ENCODE measurements at regions not wholly inside any gene's neighbourhood (a gene's known extent, or its start where the extent isn't known, plus 50 kb on each side); places are given as distances from the start of the nearest gene placed in this dataset.
"Not testable (repeated sequence)": the region's sequence is repeated elsewhere in the genome, so short reads cannot be mapped to it uniquely, and the experiment has no call there.

DNA sequence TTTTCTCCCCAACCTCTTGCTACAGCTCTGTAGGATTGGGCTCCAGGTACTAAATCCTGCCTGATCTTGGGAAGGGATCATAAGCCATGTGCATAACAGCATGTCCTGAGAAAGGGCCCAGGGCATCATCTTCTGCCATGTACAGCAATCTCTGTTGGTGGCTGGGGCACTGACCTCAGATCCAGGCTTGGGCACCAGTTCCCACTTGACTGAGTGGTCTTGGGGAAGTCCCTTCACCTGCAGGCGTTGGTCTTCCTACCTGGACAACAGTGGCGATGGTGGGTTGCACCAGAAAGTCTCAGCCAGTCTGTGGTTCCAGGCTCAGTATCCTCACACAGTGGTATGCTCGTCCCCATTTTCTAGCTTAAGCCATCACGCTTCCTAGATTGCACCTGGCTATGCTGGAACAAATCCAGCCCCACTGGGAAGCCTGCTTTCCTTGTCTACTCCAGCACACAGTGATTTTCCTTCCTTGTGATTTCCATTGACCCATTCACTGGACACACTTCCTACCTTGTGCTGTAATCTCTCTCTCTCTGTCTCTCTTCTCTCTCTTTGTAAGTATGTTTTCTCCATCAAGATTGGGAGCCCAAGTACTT lies 121.7 kb upstream of the PITX1 start:
- H3K4me1 ChIP-seq: peaks cover 3% of the 10 kb centered on the region
- no peaks in the 10 kb centered on the region for H3K27me3 ChIP-seq
- no peaks in the 10 kb centered on the region for H3K36me3 ChIP-seq (ENCODE audit: low read depth, missing control alignments)
- DNase-seq: no peak
- no peak for TF ChIP-seq POLR2A (IDR thresholded peaks at IDR 0.05)
- TF ChIP-seq, protein P1, sequence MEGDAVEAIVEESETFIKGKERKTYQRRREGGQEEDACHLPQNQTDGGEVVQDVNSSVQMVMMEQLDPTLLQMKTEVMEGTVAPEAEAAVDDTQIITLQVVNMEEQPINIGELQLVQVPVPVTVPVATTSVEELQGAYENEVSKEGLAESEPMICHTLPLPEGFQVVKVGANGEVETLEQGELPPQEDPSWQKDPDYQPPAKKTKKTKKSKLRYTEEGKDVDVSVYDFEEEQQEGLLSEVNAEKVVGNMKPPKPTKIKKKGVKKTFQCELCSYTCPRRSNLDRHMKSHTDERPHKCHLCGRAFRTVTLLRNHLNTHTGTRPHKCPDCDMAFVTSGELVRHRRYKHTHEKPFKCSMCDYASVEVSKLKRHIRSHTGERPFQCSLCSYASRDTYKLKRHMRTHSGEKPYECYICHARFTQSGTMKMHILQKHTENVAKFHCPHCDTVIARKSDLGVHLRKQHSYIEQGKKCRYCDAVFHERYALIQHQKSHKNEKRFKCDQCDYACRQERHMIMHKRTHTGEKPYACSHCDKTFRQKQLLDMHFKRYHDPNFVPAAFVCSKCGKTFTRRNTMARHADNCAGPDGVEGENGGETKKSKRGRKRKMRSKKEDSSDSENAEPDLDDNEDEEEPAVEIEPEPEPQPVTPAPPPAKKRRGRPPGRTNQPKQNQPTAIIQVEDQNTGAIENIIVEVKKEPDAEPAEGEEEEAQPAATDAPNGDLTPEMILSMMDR (IDR thresholded peaks at IDR 0.05): no peak
- H3K9me3 ChIP-seq: no peaks in the 10 kb centered on the region
- H3K27ac ChIP-seq: no peak overlapping the region
- H3K4me3 ChIP-seq: no peak overlapping the region
- WGBS, 2 donors: 69 to 79% methylated on average over 2 to 4 of the region's 4 CpGs
- intact Hi-C loops (cut with DNase I; ENCODE audit: low total_unique reads): no loop called here

DNA sequence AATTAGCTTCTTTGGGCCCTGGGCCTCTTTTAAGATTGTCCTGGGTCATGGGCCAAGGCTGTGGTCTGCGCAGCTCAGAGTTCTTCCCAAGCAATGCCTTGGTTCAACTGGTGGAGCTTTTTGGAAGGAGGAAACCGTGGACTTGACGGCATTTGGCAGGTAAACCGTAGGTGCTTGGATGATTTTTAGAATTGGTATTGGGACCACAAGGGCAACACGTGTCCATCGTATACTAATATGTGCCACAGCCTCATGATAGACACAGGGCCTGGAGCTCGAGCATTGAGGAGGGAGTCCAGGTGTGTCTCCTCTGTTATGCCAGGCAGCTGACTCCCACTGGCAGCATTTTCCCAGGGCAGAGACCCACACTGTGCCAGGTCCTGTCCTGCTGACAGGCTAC lies 120.9 kb upstream of the PITX1 start:
- Histone ChIP-seq H3K27ac (no peak overlapping the region), H3K9me3 (no peaks in the 10 kb centered on the region), H3K36me3 (ENCODE audit: low read depth, missing control alignments) (no peaks in the 10 kb centered on the region), H3K4me3 (no peak overlapping the region), H3K4me1 (peaks cover 3% of the 10 kb centered on the region), H3K27me3 (no peaks in the 10 kb centered on the region)
- intact Hi-C loops (cut with DNase I; ENCODE audit: low total_unique reads): no loop called here
- WGBS, 2 donors: 85 to 88% methylated on average over 5 to 7 of the region's 7 CpGs
- no peak for TF ChIP-seq POLR2A (IDR thresholded peaks at IDR 0.05)
- TF ChIP-seq, protein P1 (IDR thresholded peaks at IDR 0.05): no peak
- no peak for DNase-seq

DNA sequence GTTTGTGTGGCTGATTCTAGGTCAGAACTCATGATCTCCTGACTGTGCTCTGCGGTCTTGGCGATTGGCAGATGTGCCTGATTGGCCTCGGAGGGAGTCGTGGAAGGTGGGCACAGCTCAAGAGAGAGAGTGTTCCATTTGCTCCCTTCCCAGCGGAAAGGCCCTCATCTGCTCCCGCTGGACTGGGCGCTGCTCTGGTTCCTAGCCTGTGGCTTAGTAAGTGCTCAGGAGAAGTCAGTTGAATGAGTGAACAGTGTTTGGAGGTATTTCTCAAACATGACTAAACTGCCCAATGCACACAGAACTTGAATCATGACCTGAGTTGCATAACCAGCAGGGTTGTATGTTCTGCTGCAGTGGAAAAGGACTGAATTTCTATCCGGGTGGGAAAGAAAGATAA lies 120.2 kb upstream of the PITX1 start:
- TF ChIP-seq POLR2A (IDR thresholded peaks at IDR 0.05): no peak
- TF ChIP-seq, protein P1 (IDR thresholded peaks at IDR 0.05): no peak
- Histone ChIP-seq H3K4me1 (peaks cover 3% of the 10 kb centered on the region), H3K27ac (no peak overlapping the region), H3K9me3 (no peaks in the 10 kb centered on the region), H3K27me3 (no peaks in the 10 kb centered on the region), H3K36me3 (ENCODE audit: low read depth, missing control alignments) (no peaks in the 10 kb centered on the region), H3K4me3 (no peak overlapping the region)
- intact Hi-C loops (cut with DNase I; ENCODE audit: low total_unique reads): no loop called here
- WGBS, 2 donors: 82 to 97% methylated on average over 8 of the region's 8 CpGs
- DNase-seq: no peak

DNA sequence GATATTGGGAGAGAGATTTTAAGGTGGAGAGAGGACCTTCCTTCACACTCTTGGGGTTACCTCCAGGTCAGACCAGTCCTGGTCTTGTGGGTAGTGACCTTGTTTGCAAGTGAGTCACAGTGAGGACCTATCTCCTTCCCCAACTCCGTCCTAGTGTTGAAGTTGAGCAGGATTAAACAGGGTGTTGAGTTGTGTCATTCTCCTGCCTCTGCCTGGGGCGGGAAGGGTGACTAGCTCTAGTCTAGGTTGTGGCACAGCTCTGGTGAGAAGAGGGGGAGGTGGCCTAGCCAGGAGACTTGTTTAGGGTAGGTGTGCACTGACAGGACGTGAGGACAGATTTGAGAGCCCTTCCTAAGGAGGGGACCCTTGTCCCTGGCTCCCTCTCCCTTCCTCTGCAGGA lies 119.6 kb upstream of the PITX1 start:
- H3K36me3 ChIP-seq (ENCODE audit: low read depth, missing control alignments): no peaks in the 10 kb centered on the region
- intact Hi-C loops (cut with DNase I; ENCODE audit: low total_unique reads): no loop called here
- no peaks in the 10 kb centered on the region for H3K27me3 ChIP-seq
- TF ChIP-seq, protein P1 (IDR thresholded peaks at IDR 0.05): no peak
- TF ChIP-seq POLR2A (IDR thresholded peaks at IDR 0.05): no peak
- H3K27ac ChIP-seq: no peak overlapping the region
- 85 to 91% methylated on average over 3 of the region's 3 CpGs for WGBS, 2 donors
- peaks cover 3% of the 10 kb centered on the region for H3K4me1 ChIP-seq
- no peaks in the 10 kb centered on the region for H3K9me3 ChIP-seq
- DNase-seq: no peak
- H3K4me3 ChIP-seq: no peak overlapping the region

DNA sequence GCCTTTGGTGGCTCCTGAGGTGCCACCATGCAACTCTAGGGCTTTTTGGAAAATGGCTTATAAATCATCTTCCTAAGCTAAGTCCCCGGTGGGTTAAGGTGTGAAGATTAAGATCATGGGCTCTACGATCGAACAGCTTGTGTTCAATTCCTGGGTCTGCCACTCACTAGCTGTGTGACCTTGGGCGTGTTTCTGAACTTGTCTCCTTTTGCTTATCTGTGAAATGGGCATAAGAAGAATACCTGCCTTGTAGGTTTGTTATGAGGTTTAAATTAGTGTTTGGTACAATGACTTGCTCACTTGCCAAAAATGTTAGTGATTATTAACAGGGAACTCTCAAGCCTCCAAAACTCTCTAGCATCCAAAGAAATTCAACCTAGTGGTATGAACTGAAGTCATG lies 119.2 kb upstream of the PITX1 start:
- DNase-seq: no peak
- 79 to 87% methylated on average over 4 of the region's 4 CpGs for WGBS, 2 donors
- H3K27me3 ChIP-seq: no peaks in the 10 kb centered on the region
- H3K9me3 ChIP-seq: no peaks in the 10 kb centered on the region
- intact Hi-C loops (cut with DNase I; ENCODE audit: low total_unique reads): no loop called here
- H3K4me1 ChIP-seq: peaks cover 3% of the 10 kb centered on the region
- no peak overlapping the region for H3K27ac ChIP-seq
- H3K4me3 ChIP-seq: no peak overlapping the region
- no peaks in the 10 kb centered on the region for H3K36me3 ChIP-seq (ENCODE audit: low read depth, missing control alignments)
- TF ChIP-seq POLR2A (IDR thresholded peaks at IDR 0.05): no peak
- TF ChIP-seq, protein P1 (IDR thresholded peaks at IDR 0.05): no peak

DNA sequence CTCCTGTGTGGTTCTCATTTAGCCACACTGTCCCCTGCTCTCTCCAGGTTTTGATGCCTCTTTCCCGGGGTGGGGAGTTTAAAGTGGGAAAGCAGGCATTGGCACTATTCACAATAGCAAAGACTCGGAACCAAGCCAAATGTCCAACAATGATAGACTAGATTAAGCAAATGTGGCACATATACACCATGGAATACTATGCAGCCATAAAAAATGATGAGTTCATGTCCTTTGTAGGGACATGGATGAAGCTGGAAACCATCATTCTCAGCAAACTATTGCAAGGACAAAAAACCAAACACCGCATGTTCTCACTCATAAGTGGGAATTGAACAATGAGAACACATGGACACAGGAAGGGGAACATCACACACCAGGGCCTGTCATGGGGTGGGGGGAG lies 117.6 kb upstream of the PITX1 start:
- H3K27me3 ChIP-seq; H3K4me3 ChIP-seq; H3K9me3 ChIP-seq; H3K27ac ChIP-seq; H3K4me1 ChIP-seq; DNase-seq; intact Hi-C loops (cut with DNase I; ENCODE audit: low total_unique reads); H3K36me3 ChIP-seq (ENCODE audit: low read depth, missing control alignments): not testable (repeated sequence)
- WGBS, 2 donors: 93 to 97% methylated on average over 2 to 3 of the region's 3 CpGs

Data from testis (tissue), 2 donors.